ENCODE measurements at regions not wholly inside any gene's neighbourhood (a gene's known extent, or its start where the extent isn't known, plus 50 kb on each side); places are given as distances from the start of the nearest gene placed in this dataset.

DNA sequence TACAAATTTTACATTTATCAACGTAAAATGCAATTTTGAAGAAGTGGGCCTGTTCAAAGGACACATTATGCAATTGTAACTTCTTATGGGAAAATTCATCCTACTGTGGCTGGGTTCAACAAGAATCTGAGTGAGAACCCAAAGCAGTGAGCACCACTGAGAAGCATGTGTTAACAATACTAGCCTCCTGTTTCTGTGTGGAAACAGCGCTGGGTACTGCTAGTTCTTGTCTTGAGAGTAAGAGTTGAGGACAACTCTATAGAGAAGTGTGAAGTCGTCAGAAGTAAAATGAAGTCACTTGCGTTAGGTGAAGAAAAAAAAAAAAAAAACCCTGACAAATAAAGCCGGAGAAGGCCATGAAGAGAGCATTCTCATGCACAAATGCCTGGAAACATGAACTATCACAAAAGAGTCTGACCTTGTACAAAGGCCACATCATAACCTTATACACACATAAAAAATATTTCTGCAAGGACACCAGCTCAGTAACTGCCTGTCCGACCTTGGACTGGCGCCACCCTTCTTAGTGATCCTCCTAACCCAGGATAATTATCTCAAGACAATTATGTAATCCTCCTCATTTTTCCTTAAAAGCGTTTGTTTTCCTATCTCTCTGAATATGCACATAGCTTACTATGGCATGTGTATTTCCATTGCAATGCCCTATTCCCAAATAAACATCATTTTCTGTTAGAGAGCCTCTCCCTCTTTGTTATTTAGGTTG lies 554.9 kb downstream of the HTR7 start:
- Histone ChIP-seq H3K9ac (ENCODE audit: control insufficient read depth, extremely low read depth, insufficient read depth, low read length) (no peak overlapping the region), H3K27me3 (ENCODE audit: control insufficient read depth, extremely low read depth, insufficient read depth, low read length) (no peaks in the 10 kb centered on the region), H4K20me1 (ENCODE audit: control insufficient read depth, extremely low read depth, insufficient read depth, low read length) (no peaks in the 10 kb centered on the region), H3K9me1 (ENCODE audit: control insufficient read depth, extremely low read depth, insufficient read depth, low read length) (no peaks in the 10 kb centered on the region), H3K36me3 (ENCODE audit: control insufficient read depth in 2 of 2, extremely low read depth in 1 of 2, insufficient read depth in 2 of 2, low read length in 2 of 2) (no peaks in the 10 kb centered on the region), H3K4me2 (ENCODE audit: control insufficient read depth, extremely low read depth, insufficient read depth, low read depth, low read length) (no peak overlapping the region), H3K9me3 (ENCODE audit: control insufficient read depth, low read depth, low read length) (no peaks in the 10 kb centered on the region), H3K4me3 (ENCODE audit: control insufficient read depth in 2 of 3, extremely low read depth in 1 of 3, insufficient read depth in 2 of 3, low read depth in 1 of 3, low read length in 3 of 3) (no peak overlapping the region), H2AFZ (ENCODE audit: control insufficient read depth, low read length) (no peak overlapping the region), H3K4me1 (ENCODE audit: control insufficient read depth, extremely low read depth, insufficient read depth, low read length) (no peaks in the 10 kb centered on the region), H3K79me2 (ENCODE audit: control insufficient read depth, insufficient read depth, low read length) (no peaks in the 10 kb centered on the region), H3K27ac (ENCODE audit: control insufficient read depth, insufficient read depth, low read length) (no peak overlapping the region)
- TF ChIP-seq CTCF (optimal IDR thresholded peaks at IDR 0.05 in 1 of 3, IDR thresholded peaks at IDR 0.05 in 1 of 3, conservative IDR thresholded peaks at IDR 0.05 in 1 of 3; ENCODE audit: extremely low read depth in 1 of 3, insufficient read depth in 2 of 3, low read length in 3 of 3), result no peak
- TF ChIP-seq EZH2 (IDR thresholded peaks at IDR 0.05; ENCODE audit: low read length), result no peak
- dilution Hi-C loops (cut with MboI; ENCODE audit: extremely low pct_ligation_motif_present, low sequenced_read_pairs), result no loop called here
- FAIRE-seq, result no peak
- DNase-seq (ENCODE audit: low read depth, low spot score), result no peak

DNA sequence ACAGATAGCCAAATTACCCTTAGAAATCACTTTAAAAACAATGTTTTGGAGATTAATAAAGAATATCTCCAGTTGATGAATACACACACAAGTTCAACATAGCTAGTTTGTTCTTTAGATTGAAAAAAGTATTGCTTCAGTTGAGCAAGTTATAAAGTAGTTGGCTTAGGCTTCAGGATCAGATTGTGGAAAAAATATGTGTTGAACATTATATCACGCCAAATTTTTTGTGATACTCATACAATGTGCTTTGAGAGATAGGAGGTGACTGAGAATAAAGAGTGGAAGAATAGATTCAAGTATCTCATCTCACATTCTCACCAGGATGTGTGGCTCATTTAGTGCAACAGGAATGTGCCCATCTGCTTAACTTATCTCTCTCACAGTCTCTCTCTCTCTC lies 553.3 kb downstream of the HTR7 start:
- no peak overlapping the region for H2AFZ ChIP-seq (ENCODE audit: control insufficient read depth, low read length)
- H3K36me3 ChIP-seq (ENCODE audit: control insufficient read depth in 2 of 2, extremely low read depth in 1 of 2, insufficient read depth in 2 of 2, low read length in 2 of 2), result no peaks in the 10 kb centered on the region
- H3K9ac ChIP-seq (ENCODE audit: control insufficient read depth, extremely low read depth, insufficient read depth, low read length), result no peak overlapping the region
- H3K4me2 ChIP-seq (ENCODE audit: control insufficient read depth, extremely low read depth, insufficient read depth, low read depth, low read length), result no peak overlapping the region
- FAIRE-seq (no peak), DNase-seq (ENCODE audit: low read depth, low spot score) (no peak)
- H3K9me1 ChIP-seq (ENCODE audit: control insufficient read depth, extremely low read depth, insufficient read depth, low read length), result no peaks in the 10 kb centered on the region
- no peaks in the 10 kb centered on the region for H3K4me1 ChIP-seq (ENCODE audit: control insufficient read depth, extremely low read depth, insufficient read depth, low read length)
- no peaks in the 10 kb centered on the region for H4K20me1 ChIP-seq (ENCODE audit: control insufficient read depth, extremely low read depth, insufficient read depth, low read length)
- no peak overlapping the region for H3K27ac ChIP-seq (ENCODE audit: control insufficient read depth, insufficient read depth, low read length)
- H3K4me3 ChIP-seq (ENCODE audit: control insufficient read depth in 2 of 3, extremely low read depth in 1 of 3, insufficient read depth in 2 of 3, low read depth in 1 of 3, low read length in 3 of 3), result no peak overlapping the region
- dilution Hi-C loops (cut with MboI; ENCODE audit: extremely low pct_ligation_motif_present, low sequenced_read_pairs), result no loop called here
- no peaks in the 10 kb centered on the region for H3K9me3 ChIP-seq (ENCODE audit: control insufficient read depth, low read depth, low read length)
- TF ChIP-seq EZH2 (IDR thresholded peaks at IDR 0.05; ENCODE audit: low read length), result no peak
- no peak for TF ChIP-seq CTCF (optimal IDR thresholded peaks at IDR 0.05 in 1 of 3, IDR thresholded peaks at IDR 0.05 in 1 of 3, conservative IDR thresholded peaks at IDR 0.05 in 1 of 3; ENCODE audit: extremely low read depth in 1 of 3, insufficient read depth in 2 of 3, low read length in 3 of 3)
- no peaks in the 10 kb centered on the region for H3K27me3 ChIP-seq (ENCODE audit: control insufficient read depth, extremely low read depth, insufficient read depth, low read length)
- no peaks in the 10 kb centered on the region for H3K79me2 ChIP-seq (ENCODE audit: control insufficient read depth, insufficient read depth, low read length)
